ENCODE measurements at regions not wholly inside any gene's neighbourhood (a gene's known extent, or its start where the extent isn't known, plus 50 kb on each side); places are given as distances from the start of the nearest gene placed in this dataset.

DNA sequence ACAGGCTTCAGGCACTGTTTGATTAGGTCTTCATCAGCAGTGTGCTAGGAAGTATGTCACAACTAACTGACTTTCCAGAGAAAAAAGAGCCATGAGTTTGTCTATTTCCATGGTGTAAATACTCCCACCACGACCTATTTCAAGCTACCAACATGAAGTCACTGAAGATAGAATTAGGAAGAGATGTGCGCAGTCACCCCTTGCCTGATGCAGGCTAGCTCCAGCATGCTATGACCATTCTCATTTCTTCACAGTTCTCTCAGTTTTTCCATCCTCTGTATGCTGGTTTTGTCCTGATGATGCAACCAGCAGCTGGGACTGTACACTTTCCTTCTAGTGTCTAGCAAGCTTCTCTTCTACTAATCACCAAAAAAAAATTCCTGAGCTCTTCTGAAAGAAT lies 191.6 kb upstream of the NUDT4 start:
- H3K36me3 ChIP-seq (ENCODE audit: control insufficient read depth in 2 of 2, insufficient read depth in 1 of 2, low read length in 2 of 2), result no peaks in the 10 kb centered on the region
- ChIA-PET POLR2A (no interaction called here), CTCF (interaction anchor here (0.6 to 1.2 kb wide), 3 partner anchors 8 to 89 kb away, joined by 3 to 4 read pairs (median 3); no protein-coding TSS in a partner anchor)
- no peak for TF ChIP-seq PRDM1 (tag by site-specific recombination; IDR thresholded peaks at IDR 0.05)
- peak; percentile 67; the same call in 1 of the 2 replicates for TF ChIP-seq ZNF112 (tag by site-specific recombination; IDR thresholded peaks at IDR 0.05)
- no peaks in the 10 kb centered on the region for H3K4me1 ChIP-seq (ENCODE audit: control insufficient read depth, insufficient read depth, low read length)
- H3K4me3 ChIP-seq (ENCODE audit: low read depth, low read length), result no peak overlapping the region
- H3K27ac ChIP-seq (ENCODE audit: extremely low read depth, low read depth, low read length), result no peak overlapping the region
- H3K9me3 ChIP-seq (ENCODE audit: control insufficient read depth, insufficient read depth, low read depth, low read length), result no peaks in the 10 kb centered on the region

- CTCF ChIA-PET, result interaction anchor here (0.6 to 1.2 kb wide), 2 partner anchors 8 to 14 kb away, joined by 3 read pairs; no protein-coding TSS in a partner anchor
- Histone ChIP-seq H3K4me1 (ENCODE audit: control insufficient read depth, insufficient read depth, low read length) (no peaks in the 10 kb centered on the region), H3K36me3 (ENCODE audit: control insufficient read depth in 2 of 2, insufficient read depth in 1 of 2, low read length in 2 of 2) (no peaks in the 10 kb centered on the region), H3K27ac (ENCODE audit: extremely low read depth, low read depth, low read length) (no peak overlapping the region), H3K9me3 (ENCODE audit: control insufficient read depth, insufficient read depth, low read depth, low read length) (no peaks in the 10 kb centered on the region), H3K4me3 (ENCODE audit: low read depth, low read length) (no peak overlapping the region)
- POLR2A ChIA-PET, result no interaction called here
- TF ChIP-seq ELK4 (IDR thresholded peaks at IDR 0.05; ENCODE audit: borderline replicate concordance, low read depth, low read length) (no peak), EGR2 (tag by site-specific recombination; IDR thresholded peaks at IDR 0.05; ENCODE audit: low read depth) (no peak), ZNF114 (tag by site-specific recombination; IDR thresholded peaks at IDR 0.05) (no peak), ZFP37 (tag by site-specific recombination; IDR thresholded peaks at IDR 0.05) (no peak), ZNF398 (tag by site-specific recombination; IDR thresholded peaks at IDR 0.05) (no peak), REST (tag by site-specific recombination; IDR thresholded peaks at IDR 0.05) (no peak), ZNF544 (tag by site-specific recombination; IDR thresholded peaks at IDR 0.05) (no peak), KLF17 (tag by site-specific recombination; IDR thresholded peaks at IDR 0.05) (no peak)
- TF ChIP-seq, protein P1, sequence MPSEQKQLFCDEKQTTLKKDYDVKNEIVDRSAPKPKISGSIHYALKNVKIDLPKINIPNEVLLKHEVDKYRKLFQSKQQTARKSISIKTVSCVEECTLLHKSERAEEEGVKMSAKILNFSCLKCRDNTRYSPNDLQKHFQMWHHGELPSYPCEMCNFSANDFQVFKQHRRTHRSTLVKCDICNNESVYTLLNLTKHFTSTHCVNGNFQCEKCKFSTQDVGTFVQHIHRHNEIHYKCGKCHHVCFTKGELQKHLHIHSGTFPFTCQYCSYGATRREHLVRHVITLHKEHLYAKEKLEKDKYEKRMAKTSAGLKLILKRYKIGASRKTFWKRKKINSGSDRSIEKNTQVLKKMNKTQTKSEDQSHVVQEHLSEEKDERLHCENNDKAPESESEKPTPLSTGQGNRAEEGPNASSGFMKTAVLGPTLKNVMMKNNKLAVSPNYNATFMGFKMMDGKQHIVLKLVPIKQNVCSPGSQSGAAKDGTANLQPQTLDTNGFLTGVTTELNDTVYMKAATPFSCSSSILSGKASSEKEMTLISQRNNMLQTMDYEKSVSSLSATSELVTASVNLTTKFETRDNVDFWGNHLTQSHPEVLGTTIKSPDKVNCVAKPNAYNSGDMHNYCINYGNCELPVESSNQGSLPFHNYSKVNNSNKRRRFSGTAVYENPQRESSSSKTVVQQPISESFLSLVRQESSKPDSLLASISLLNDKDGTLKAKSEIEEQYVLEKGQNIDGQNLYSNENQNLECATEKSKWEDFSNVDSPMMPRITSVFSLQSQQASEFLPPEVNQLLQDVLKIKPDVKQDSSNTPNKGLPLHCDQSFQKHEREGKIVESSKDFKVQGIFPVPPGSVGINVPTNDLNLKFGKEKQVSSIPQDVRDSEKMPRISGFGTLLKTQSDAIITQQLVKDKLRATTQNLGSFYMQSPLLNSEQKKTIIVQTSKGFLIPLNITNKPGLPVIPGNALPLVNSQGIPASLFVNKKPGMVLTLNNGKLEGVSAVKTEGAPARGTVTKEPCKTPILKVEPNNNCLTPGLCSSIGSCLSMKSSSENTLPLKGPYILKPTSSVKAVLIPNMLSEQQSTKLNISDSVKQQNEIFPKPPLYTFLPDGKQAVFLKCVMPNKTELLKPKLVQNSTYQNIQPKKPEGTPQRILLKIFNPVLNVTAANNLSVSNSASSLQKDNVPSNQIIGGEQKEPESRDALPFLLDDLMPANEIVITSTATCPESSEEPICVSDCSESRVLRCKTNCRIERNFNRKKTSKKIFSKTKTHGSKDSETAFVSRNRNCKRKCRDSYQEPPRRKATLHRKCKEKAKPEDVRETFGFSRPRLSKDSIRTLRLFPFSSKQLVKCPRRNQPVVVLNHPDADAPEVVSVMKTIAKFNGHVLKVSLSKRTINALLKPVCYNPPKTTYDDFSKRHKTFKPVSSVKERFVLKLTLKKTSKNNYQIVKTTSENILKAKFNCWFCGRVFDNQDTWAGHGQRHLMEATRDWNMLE (tag by site-specific recombination; conservative IDR thresholded peaks at IDR 0.05; ENCODE audit: low read depth), result no peak
- TF ChIP-seq, protein P2, sequence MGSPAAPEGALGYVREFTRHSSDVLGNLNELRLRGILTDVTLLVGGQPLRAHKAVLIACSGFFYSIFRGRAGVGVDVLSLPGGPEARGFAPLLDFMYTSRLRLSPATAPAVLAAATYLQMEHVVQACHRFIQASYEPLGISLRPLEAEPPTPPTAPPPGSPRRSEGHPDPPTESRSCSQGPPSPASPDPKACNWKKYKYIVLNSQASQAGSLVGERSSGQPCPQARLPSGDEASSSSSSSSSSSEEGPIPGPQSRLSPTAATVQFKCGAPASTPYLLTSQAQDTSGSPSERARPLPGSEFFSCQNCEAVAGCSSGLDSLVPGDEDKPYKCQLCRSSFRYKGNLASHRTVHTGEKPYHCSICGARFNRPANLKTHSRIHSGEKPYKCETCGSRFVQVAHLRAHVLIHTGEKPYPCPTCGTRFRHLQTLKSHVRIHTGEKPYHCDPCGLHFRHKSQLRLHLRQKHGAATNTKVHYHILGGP (tag by site-specific recombination; IDR thresholded peaks at IDR 0.05), result no peak
These were observed 191.1 kb upstream of the NUDT4 start for GRCh38 chr12:93186621-93187020.

All from HEK293 (cell line).